IPS DF 6.9 (cell line): ENCODE measurements at regions not wholly inside any gene's neighbourhood (a gene's known extent, or its start where the extent isn't known, plus 50 kb on each side); places are given as distances from the start of the nearest gene placed in this dataset.
A peak's percentile ranks its signal among the peaks of the same experiment; 100 is the strongest.

ENCODE experiments used
- DNase-seq: peaks from one replicate; pipeline ENCODE4 v3.0.0-alpha.2; 2013; ENCODE audit warnings: low read depth, low spot score
- H3K27ac ChIP-seq: one replicate; pipeline ENCODE4 v1.5.1; 2013; ENCODE audit warnings: low read length, control low read depth
- H3K27me3 ChIP-seq: 2 replicates; pipeline ENCODE4 v1.6.1; 2013; ENCODE audit warnings: mild to moderate bottlenecking, low read length; ENCODE audit not compliant: control insufficient read depth, insufficient read depth
- H3K36me3 ChIP-seq: 2 replicates; pipeline ENCODE4 v1.6.1; 2013; ENCODE audit warnings: low read length; ENCODE audit not compliant: control insufficient read depth, insufficient read depth
- H3K4me1 ChIP-seq: 2 replicates; pipeline ENCODE4 v1.6.1; 2013; ENCODE audit warnings: low read length; ENCODE audit not compliant: control insufficient read depth, insufficient read depth
- H3K4me3 ChIP-seq: 2 replicates; pipeline ENCODE4 v1.5.1; 2013; ENCODE audit warnings: mild to moderate bottlenecking, low read length
- H3K9me3 ChIP-seq: 2 replicates; pipeline ENCODE4 v1.6.1; 2013; ENCODE audit warnings: low read length, inconsistent platforms; ENCODE audit not compliant: control insufficient read depth, insufficient read depth
- WGBS: extraction: QIAGEN DNeasy Blood & Tissue Kit; methylation state at CpG from one replicate; pipeline ENCODE4 v1.1.7; 2013; ENCODE audit warnings: mixed read lengths, missing lambda C conversion rate; ENCODE audit not compliant: insufficient read length, insufficient coverage; 5-methylcytosine and 5-hydroxymethylcytosine counted together

DNA sequence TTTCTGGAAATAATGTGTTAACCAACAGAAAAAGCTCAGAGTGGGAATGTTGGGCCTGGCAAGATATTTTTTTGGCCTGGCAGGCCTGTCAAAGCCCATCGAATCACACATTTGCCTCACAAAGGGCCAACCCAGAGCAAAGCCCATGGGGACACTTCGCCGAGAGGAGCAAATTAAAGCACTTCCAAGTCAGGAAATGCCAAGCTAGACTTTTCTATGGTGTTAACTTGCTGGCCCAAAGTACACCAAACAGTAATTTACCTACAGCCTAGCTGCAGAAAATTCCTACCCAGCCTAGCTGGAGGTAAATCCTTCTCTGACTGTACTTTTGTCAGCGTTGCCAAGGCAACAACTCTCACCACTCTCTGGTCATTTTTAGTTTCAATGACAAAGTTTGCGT lies 288.6 kb upstream of the LDB2 start:
- Histone ChIP-seq H3K36me3 (no peaks in the 10 kb centered on the region), H3K4me1 (no peaks in the 10 kb centered on the region), H3K27me3 (no peaks in the 10 kb centered on the region), H3K27ac (no peak overlapping the region), H3K4me3 (no peak overlapping the region), H3K9me3 (no peaks in the 10 kb centered on the region)
- DNase-seq, result no peak
- WGBS, result no CpG with 5 or more reads among the region's 5 CpGs

DNA sequence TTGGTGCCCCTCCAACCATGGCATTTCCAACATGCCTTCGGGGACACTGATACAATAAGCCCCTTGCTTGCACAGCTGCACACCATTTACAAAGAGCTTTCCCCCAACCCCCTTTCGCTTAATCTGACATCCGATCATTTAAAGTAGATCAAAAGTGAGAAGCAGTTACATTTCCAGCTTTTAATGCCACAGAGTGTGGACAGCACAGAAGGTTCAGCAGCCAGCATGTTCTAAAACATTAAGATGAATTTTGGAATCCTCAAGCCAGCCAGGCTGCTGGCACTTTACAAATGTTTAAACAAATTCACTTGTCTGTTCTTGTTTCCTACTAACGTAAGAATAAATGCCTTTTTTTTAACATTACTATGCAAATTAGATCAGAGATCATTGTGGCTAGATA lies 284.4 kb upstream of the LDB2 start:
- H3K4me3 ChIP-seq, result no peak overlapping the region
- H3K9me3 ChIP-seq, result no peaks in the 10 kb centered on the region
- no peaks in the 10 kb centered on the region for H3K36me3 ChIP-seq
- no CpG with 5 or more reads among the region's 4 CpGs for WGBS
- H3K27ac ChIP-seq, result no peak overlapping the region
- H3K4me1 ChIP-seq, result no peaks in the 10 kb centered on the region
- no peaks in the 10 kb centered on the region for H3K27me3 ChIP-seq
- DNase-seq, result no peak

DNA sequence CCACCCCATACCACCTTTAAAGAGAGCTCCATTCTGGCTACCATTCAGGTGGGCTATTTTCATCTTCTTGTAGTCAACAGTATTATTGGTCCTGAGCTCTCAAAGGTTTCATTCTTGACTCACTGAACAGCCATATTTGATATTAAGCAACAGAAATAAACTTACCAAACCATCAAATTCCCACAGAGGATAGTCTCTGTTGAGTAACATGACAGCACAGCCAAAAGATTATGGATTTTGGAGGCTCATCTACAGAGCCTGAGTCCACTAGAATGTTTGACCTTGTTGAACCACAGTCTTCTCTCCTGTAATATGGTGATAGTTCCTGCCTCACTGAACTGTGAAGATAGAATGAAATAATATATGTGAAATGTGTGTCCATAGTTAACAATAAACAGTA lies 276.3 kb upstream of the LDB2 start:
- Histone ChIP-seq H3K4me1 (no peaks in the 10 kb centered on the region; the same call in 1 of the 2 replicates), H3K36me3 (no peaks in the 10 kb centered on the region), H3K27ac (no peak overlapping the region), H3K9me3 (no peaks in the 10 kb centered on the region), H3K4me3 (no peak overlapping the region), H3K27me3 (no peaks in the 10 kb centered on the region)
- no peak for DNase-seq

DNA sequence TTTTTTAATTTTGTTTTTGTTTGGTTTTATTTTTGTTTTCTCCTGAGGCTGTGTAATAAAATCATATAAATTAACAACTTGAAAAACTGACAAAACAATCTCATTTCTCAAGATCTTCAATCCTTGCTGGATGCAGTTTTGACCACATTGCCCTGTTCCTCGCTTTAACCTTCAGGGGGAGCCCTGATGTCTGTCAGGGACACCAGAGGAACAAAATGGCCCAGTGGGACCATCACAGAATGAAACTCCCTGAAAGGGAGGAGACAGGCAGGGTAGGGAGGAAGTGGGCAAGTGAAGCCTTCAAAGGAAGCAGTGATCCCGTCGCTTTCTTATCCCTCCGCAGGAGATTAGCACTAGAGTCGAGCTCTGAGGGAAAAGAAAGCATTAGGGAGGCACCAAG lies 274.9 kb upstream of the LDB2 start:
- Histone ChIP-seq H3K27ac (no peak overlapping the region), H3K9me3 (no peaks in the 10 kb centered on the region), H3K27me3 (no peaks in the 10 kb centered on the region), H3K4me1 (peaks cover 1% of the 10 kb centered on the region; the same call in 1 of the 2 replicates), H3K4me3 (no peak overlapping the region), H3K36me3 (no peaks in the 10 kb centered on the region)
- WGBS, result no CpG with 5 or more reads among the region's 5 CpGs
- DNase-seq, result peak; percentile 48

DNA sequence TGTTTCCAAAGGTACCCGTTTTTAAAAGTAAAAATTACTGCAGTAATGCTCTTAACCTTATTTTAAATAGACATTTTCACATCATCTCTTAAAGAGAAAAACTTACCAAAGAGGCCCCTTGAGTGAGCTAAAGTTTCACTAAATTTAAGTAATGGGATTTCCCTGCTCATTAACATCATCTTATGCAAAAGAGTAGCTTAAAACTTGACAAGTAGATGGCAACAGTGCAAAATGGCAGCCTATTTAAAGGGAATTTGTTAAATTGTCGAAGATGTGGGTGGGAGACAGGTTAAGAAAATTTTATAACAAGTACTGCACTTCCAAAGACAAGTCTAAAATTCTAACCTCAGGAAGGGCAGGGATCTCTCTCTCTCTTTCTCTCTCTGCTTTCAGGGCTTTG lies 271.7 kb upstream of the LDB2 start:
- Histone ChIP-seq H3K9me3 (no peaks in the 10 kb centered on the region), H3K4me3 (no peak overlapping the region), H3K27ac (no peak overlapping the region), H3K27me3 (no peaks in the 10 kb centered on the region), H3K36me3 (no peaks in the 10 kb centered on the region), H3K4me1 (peaks cover 1% of the 10 kb centered on the region; the same call in 1 of the 2 replicates)
- no peak for DNase-seq
- WGBS, result no CpG with 5 or more reads among the region's 2 CpGs

DNA sequence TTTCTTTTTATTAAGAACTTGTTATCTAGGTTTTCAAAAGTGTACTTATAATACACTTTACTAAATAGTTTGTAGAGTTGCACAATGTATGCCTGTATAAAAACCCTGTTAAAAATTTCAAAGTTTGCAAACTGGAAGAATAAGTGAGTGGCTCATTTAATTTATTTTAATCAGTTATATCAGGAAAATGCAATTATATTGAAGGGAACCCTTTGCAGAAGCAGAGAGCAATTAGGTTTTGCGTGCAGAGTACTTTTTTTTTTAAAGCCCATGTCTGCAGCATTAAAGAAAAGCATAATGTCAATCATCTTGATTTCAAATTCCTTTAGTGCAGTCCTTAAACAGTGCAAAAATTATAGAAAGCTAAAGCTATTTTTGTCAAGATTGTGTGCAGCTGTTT lies 271.3 kb upstream of the LDB2 start:
- no CpG with 5 or more reads among the region's 1 CpG for WGBS
- no peak for DNase-seq
- peaks cover 1% of the 10 kb centered on the region; the same call in 1 of the 2 replicates for H3K4me1 ChIP-seq
- H3K9me3 ChIP-seq, result no peaks in the 10 kb centered on the region
- H3K36me3 ChIP-seq, result no peaks in the 10 kb centered on the region
- H3K27me3 ChIP-seq, result no peaks in the 10 kb centered on the region
- no peak overlapping the region for H3K4me3 ChIP-seq
- no peak overlapping the region for H3K27ac ChIP-seq

DNA sequence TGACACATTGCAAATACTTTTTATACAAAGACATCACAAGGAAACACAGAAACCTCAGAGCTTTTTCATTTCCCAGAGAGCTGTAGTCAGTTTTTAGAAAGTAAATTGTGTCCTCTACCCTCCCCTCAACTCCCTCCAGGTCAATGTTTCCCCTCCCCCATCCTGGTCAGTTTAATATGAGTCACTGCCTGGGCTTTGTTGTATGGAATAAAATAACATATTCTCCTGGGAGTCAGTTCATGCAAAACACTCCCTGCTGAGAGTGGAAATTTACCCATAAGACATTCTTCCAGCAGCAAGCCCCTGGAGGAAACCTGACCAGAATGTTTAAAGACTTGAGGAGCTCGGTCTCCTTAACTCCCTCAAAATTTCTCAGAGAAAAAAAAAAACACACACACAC lies 270.1 kb upstream of the LDB2 start:
- H3K4me1 ChIP-seq, result peaks cover 1% of the 10 kb centered on the region; the same call in 1 of the 2 replicates
- no peaks in the 10 kb centered on the region for H3K27me3 ChIP-seq
- no peaks in the 10 kb centered on the region for H3K36me3 ChIP-seq
- no peaks in the 10 kb centered on the region for H3K9me3 ChIP-seq
- H3K27ac ChIP-seq, result no peak overlapping the region
- no peak for DNase-seq
- no CpG with 5 or more reads among the region's 1 CpG for WGBS
- H3K4me3 ChIP-seq, result no peak overlapping the region

DNA sequence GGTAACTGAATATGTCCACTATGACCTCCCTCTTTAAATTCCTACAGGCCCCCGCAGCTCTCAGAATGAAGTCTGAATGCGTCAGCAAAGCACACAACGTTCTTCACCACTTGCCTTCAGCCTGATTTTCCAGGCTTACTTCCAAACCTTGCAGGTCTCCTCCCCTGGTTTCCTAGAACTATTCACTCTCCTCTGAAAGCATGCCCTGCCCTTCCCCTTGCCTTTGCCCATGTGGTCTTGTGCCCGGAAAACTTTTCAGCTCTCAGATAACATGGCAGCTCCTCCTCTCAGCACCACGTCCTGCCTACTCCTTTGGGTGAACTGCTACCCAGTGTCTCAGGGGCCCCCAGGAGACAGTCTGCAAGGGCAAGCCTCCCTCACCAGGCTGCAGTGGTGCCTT lies 268.5 kb upstream of the LDB2 start:
- no peak for DNase-seq
- Histone ChIP-seq H3K27me3 (no peaks in the 10 kb centered on the region), H3K4me1 (0 out of 2 replicates have a peak, but pooled peaks cover 1% of the 10 kb centered on the region), H3K4me3 (no peak overlapping the region), H3K27ac (no peak overlapping the region), H3K9me3 (no peaks in the 10 kb centered on the region), H3K36me3 (no peaks in the 10 kb centered on the region)
- no CpG with 5 or more reads among the region's 5 CpGs for WGBS

DNA sequence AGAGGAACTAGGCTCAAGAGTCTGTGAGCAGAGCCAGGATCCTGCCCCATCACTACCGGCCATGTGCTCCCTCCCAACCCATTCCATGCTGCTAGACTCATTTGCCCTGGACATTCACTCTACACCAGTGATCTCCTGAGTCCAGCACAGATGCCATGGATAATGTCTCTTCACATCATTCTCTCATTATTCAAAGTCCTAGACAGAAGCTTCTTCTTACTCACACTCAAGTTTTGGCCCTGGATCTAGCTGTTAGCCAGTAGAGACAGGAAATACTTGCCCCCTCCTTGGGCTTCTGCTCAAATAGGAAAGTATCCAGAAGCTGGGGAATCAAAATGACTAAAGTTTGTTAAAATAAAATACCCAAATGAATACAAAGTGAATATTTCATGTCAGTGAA lies 266.8 kb upstream of the LDB2 start:
- H3K27me3 ChIP-seq, result no peaks in the 10 kb centered on the region
- WGBS, result no CpG with 5 or more reads among the region's 1 CpG
- H3K27ac ChIP-seq, result no peak overlapping the region
- H3K9me3 ChIP-seq, result no peaks in the 10 kb centered on the region
- DNase-seq, result no peak
- no peaks in the 10 kb centered on the region for H3K36me3 ChIP-seq
- no peak overlapping the region for H3K4me3 ChIP-seq
- 0 out of 2 replicates have a peak, but pooled peaks cover 1% of the 10 kb centered on the region for H3K4me1 ChIP-seq

DNA sequence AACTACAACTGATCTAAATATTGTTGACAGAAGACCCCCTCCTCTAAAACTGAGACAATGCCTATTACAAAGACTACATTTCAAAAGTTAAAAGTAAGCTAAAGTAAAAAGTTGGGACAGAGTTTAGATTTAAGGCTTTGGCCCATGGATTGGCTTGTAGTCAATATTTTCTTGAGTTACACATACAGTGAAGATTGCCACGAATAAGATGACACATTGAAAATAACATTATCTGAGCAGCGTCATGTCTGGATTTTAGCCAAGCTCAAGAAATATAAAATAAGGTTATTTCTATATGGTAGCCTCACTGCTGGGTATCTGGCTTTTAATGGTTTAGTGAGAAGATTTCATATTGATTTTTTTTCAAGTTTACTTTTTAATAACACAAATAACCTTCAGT lies 266.2 kb upstream of the LDB2 start:
- Histone ChIP-seq H3K27me3 (no peaks in the 10 kb centered on the region), H3K36me3 (no peaks in the 10 kb centered on the region), H3K9me3 (no peaks in the 10 kb centered on the region), H3K4me3 (no peak overlapping the region), H3K4me1 (0 out of 2 replicates have a peak, but pooled peaks cover 1% of the 10 kb centered on the region), H3K27ac (no peak overlapping the region)
- no peak for DNase-seq
- WGBS, result no CpG with 5 or more reads among the region's 2 CpGs

DNA sequence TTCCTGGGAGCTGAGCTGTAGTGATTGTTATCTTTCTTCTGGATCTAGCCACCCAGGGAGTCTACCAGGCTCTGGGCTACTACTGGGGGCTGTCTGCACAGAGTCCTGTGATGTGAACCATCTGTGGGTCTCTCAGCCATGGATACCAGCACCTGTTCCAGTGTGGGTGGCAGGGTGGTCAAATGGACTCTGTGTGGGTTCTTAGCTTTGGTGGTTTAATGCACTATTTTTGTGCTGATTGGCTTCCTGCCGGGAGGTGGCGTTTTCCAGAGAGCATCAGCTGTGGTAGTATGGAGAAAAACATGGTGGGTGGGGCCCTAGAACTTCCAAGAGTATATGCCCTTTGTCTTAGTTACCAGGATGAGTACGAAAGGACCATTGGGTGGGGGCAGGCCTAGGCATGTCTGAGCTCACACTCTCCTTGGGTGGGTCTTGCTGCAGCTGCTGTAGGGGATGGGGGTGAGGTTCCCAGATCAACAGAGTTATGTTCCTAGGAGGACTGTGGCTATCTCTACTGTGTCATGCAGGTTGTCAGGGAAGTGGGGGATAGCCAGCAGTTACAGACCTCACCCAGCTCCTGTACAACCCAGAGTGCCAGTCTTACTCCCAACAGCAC lies 264.8 kb upstream of the LDB2 start:
- Histone ChIP-seq H3K27me3 (no peaks in the 10 kb centered on the region), H3K9me3 (no peaks in the 10 kb centered on the region), H3K27ac (no peak overlapping the region), H3K4me1 (no peaks in the 10 kb centered on the region), H3K4me3 (no peak overlapping the region), H3K36me3 (no peaks in the 10 kb centered on the region)
- WGBS, result no CpG with 5 or more reads among the region's 3 CpGs
- DNase-seq, result no peak
